Astrocyte of the spinal cord (primary cell): ENCODE measurements at regions not wholly inside any gene's neighbourhood (a gene's known extent, or its start where the extent isn't known, plus 50 kb on each side); places are given as distances from the start of the nearest gene placed in this dataset.

Experiments used
- DNase-seq: peaks from one replicate; pipeline ENCODE4 v3.0.0; 2011; ENCODE audit warnings: low read depth, low spot score
- H3K4me3 ChIP-seq: 2 replicates; pipeline ENCODE4 v1.5.1; 2011; ENCODE audit warnings: low read depth, mild to moderate bottlenecking, low read length, moderate library complexity
- in situ Hi-C: cut with HindIII; loops from 2 replicates; pipeline ENCODE4 v1.10.0; 2017; ENCODE audit warnings: low sequenced_read_pairs
- TF ChIP-seq, protein P1 (sequence below): IDR thresholded peaks from 2 replicates; pipeline ENCODE4 v1.5.1; 2012; ENCODE audit warnings: low read depth, mild to moderate bottlenecking, low read length, inconsistent platforms

DNA sequence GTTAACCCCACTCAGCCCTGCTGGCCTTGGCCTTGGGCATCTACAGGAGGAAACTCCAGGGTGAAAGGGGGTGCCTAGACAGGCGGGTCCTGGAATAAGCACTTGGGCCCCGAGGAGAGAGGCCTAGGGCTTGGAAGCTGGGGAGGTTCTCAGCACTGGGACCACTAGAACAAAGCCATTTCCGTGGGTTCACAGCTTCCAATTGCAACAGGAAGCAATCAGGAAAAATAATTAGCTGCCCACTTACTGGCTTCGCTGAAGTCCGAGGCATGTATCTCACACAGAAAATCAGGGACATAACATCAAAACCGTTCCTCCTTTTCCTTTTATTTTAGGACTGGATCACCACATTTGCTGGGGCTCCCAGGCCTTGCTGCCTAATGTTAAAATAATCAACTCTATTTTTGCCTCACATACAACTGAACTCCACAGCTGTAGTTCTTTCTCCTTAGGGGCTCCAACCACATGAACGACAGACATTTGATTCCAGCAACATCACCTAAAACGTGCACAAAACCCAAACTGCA lies 161.1 kb upstream of the GRK3 start:
- TF ChIP-seq, protein P1, sequence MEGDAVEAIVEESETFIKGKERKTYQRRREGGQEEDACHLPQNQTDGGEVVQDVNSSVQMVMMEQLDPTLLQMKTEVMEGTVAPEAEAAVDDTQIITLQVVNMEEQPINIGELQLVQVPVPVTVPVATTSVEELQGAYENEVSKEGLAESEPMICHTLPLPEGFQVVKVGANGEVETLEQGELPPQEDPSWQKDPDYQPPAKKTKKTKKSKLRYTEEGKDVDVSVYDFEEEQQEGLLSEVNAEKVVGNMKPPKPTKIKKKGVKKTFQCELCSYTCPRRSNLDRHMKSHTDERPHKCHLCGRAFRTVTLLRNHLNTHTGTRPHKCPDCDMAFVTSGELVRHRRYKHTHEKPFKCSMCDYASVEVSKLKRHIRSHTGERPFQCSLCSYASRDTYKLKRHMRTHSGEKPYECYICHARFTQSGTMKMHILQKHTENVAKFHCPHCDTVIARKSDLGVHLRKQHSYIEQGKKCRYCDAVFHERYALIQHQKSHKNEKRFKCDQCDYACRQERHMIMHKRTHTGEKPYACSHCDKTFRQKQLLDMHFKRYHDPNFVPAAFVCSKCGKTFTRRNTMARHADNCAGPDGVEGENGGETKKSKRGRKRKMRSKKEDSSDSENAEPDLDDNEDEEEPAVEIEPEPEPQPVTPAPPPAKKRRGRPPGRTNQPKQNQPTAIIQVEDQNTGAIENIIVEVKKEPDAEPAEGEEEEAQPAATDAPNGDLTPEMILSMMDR = no peak
- peak overlapping the region; percentile 48 for H3K4me3 ChIP-seq
- no peak for DNase-seq
- in situ Hi-C loops = no loop called here

DNA sequence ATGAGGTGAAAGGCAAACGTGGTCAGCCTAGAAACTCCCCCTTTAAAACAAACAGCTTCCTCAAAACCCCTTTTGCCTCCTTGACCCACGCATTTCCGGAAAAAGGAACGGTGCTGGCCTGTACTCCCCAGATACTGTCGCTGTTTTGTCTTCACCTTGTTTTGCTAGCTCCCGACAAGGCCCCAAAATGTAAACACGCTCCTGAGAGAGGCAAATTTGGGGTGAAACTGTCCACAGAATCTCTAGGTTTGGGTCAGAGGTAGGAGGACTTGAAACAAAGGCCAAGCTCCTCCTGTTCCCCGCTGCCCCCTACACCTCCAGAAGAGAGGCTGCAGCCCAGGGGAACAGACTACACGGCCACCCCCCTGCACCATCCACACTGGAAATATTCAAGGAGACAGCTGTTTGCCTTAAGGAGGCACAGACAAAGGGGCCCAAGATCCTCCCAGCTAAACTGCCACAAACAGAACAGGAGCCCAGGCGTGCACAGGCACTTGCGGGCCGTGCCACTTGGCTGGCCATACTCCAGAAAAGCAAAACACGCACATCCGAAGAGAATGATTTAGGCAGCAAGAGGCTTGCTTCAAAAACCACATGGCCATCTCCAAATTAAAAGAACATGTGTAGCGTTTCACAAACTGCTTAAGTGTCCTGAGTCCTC lies 160.5 kb upstream of the GRK3 start:
- peak overlapping the region; percentile 48 for H3K4me3 ChIP-seq
- TF ChIP-seq, protein P1 = peak; percentile 23
- in situ Hi-C loops = no loop called here
- DNase-seq = peak; percentile 25

DNA sequence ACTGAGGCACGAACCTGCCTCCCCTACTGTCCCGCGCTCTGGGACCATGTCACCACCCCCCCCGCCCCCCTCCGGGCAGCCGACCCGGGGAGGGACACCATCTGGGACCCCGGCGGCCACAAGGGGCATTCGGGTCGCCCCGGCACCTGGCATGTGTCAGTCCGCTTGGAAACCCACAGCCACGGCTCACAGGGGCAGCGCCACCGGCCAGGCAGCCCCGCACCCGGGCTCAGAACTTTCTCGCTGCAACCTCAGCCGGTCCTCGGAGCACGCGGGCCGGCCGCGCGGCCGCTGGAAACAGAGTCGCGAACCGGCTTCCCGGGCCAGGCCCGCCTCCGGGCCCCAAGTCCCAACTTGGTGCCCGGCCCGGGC lies 159.9 kb upstream of the GRK3 start:
- TF ChIP-seq, protein P1 = no peak
- DNase-seq = no peak
- in situ Hi-C loops = no loop called here
- H3K4me3 ChIP-seq = peak overlapping the region; percentile 48

DNA sequence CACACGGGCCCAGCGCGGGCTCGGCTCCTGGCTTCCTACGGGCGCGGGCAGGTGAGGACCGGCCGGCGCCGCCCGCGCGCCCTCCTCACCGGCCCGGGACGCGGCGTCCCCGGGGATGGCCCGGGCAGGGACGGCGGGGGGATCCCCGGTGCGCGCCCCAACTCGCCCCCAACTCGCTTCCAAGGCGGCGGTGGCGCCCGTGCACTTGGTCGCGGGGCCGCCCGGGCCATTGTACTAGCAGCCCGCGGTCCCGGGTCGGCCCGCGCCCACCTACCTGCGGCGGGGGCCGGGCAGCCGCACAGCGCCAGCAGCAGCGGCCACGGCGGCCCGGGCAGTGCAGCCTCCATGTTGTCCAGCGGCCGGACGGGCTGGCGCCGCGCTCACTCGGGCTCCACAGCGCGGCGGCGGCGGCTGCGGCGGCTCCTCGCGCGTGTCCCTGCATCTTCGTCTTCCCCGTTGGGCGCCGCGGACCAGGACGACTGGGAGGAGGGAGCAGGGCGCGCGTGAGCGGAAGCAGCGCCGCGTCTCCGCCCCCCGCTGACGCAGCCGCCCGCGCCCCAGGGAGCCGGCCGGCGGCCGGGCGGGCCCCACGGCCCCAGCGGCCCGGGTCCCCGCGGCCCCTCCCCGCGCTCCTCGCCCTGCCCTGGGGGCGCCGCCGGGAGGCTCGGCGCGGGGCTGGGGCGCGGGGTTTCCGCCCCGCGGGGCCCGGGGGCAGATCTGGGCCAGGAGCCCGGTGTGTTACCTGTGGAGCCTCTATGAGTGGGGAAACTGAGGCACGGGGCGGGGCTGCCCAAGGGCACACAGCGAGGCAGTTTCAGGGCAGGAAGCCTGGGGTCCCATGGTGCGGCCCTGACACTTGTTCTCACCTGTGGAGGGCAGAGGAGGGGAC lies 159.3 kb upstream of the GRK3 start:
- in situ Hi-C loops = no loop called here
- peak overlapping the region; percentile 48 for H3K4me3 ChIP-seq
- TF ChIP-seq, protein P1 = no peak
- peak; percentile 32 for DNase-seq

DNA sequence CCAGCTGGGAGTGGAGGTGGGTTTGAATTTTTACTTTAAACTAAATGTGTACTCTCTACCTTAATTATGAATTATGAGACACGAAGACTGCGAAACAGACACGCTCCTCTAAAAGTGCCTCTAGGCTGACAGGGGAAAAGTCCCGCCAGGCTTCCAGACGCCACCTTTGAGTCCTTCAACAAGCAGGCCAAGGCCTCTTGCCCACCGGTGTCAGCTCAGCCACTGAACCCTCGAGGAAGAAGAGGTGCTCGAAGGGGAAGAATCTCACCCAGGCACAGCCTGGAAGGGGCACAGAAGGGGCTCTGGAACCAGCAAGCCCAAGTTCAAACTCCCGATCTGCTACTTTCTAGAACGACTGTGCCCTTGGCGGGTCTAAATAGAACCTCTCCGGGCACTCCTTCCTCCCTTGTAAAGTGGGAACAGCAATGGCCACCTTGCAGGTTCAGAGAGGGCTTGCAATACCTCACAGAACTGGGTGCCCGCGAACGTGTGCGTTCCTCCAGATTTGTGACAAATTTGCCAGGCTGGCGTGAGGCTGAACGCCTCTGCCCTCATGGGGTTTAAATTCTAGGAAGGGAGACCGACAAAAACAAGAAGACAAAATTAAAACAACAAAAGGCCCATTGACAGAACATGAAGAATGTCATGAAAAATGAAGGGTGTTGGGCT lies 158.5 kb upstream of the GRK3 start:
- DNase-seq = no peak
- TF ChIP-seq, protein P1 = no peak
- in situ Hi-C loops = no loop called here
- peak overlapping the region; percentile 48 for H3K4me3 ChIP-seq

DNA sequence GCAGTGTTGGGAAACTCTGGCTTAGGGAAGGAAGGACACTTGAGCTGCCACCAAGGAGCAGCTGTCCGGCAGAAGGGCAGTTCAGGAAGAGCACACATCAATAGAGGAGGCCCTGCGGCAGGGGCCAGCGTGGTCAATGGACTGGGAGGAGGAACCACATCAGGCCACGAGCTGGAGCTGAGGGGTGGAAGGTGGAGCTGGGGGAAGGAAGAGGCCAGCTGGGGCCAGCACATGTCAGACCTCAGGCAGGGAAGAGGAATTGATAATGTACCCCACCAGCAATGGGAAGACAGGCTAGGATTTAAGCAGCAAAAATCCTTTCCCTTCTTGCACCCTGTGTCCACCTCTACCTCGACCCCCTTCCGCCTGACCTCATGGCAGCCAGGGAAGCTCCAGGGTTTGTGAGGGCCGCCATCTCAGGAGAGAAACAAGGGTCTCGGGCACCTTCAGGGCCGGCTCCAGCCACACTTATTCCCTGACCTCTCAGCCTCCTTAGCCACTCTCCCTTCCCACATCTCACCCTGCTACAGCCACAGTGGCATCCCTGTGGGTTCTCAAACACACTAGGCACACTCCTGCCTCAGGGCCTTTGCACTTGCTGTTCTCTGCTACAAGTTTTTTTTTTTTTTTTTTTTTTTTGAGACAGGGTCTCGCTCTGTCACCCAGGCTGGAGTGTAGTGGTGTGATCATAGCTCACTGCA lies 157.8 kb upstream of the GRK3 start:
- DNase-seq = no peak
- TF ChIP-seq, protein P1 = no peak
- in situ Hi-C loops = no loop called here
- no peak overlapping the region for H3K4me3 ChIP-seq
